NCI-H1105 (cell line): ENCODE measurements at regions not wholly inside any gene's neighbourhood (a gene's known extent, or its start where the extent isn't known, plus 50 kb on each side); places are given as distances from the start of the nearest gene placed in this dataset.
"Not testable (repeated sequence)": the region's sequence is repeated elsewhere in the genome, so short reads cannot be mapped to it uniquely, and the experiment has no call there.

Experiments
- DNase-seq: peaks from one replicate; lab custom pipeline; 2025; lab: John Stamatoyannopoulos, UW

DNA sequence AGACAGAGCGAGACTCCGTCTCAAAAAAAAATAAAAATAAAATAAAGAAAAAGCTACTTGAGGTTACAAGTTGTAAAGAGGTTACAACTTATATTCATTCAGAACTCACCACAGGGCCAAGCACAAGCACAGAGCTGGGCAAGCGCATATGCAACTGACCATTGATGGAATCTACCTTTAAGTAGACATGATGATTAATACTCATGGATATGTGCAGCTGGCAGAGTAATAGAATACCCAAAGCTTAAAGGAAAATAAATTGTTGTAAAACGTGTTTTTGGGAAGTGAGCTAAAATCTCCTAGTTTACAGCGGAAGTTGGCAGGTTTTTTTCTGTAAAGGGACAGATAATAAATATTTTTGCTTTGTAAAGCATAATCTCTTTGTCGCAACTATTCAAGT is 111.6 kb downstream of the TMEM168 start:
- DNase-seq, result no peak

DNA sequence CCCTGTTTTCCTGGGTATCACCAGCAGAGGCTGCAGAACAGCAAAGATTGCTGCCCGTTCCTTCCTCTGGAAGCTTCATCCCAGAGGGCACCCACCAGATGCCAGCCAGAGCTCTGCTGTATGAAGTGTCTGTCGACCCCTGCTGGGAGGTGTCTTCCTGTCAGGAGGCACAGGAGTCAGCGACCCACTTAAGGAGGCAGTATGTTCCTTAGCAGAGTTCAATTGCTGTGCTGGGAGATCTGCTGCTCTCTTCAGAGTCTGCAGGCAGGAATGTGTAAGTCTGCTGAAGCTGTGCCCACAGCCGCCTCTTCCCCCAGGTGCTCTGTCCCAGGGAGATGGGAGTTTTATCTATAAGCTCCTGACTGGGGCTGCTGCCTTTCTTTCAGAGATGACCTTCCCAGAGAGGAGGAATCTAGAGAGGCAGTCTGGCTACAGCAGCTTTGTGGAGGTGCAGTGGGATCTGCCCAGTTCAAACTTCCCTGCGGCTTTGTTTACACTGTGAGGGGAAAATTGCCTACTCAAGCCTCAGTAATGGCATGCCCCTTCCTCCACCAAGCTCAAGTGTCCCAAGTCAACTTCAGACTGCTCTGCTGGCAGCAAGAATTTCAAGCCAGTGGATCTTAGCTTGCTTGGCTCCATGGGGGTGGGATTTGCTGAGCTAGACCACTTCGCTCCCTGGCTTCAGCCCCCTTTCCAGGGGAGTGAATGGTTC is 100.6 kb downstream of the TMEM168 start:
- DNase-seq, result not testable (repeated sequence)

GRCh38 chr7:112692333-112692732 is 97.9 kb downstream of the TMEM168 start:
- DNase-seq, result no peak

- DNase-seq, result not testable (repeated sequence)
Measured at GRCh38 chr7:112697211-112697610, 93.0 kb downstream of the TMEM168 start.

DNA sequence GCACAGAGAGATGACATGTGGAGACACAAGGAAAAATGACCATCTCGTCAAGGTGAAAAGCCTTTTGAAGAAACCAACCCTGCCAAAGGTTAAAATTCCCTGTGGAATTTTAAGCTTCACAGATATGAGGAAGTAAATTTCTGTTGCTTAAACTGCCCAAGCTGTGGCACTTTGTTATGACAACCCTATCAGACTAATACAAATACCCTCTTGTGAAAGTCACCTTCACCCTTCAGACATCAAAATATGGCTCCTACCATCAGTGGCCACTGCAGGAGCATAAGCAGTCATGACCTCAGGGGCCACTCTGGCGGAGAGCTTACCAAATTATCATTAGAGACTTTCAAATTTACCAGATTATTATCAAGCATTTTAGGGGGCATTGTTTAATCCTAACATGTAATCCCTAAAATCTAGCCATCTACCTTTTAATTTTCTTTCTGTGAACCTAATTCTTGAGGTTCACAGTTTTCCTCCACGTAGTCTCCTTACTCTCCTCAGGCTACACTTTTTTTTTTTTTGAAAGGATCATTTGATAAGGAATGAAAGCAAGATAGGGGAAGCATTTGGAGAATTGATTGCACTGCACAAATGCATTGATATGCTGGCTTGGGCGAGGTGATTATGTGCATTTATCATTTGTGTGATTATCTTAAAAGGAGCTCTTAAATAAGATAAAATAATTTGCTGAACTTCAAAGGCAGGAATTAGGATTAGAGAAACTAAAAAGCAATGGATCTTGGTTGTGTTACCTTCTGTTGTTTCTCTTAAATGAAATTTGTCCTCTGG is 90.3 kb downstream of the TMEM168 start:
- DNase-seq, result no peak

DNA sequence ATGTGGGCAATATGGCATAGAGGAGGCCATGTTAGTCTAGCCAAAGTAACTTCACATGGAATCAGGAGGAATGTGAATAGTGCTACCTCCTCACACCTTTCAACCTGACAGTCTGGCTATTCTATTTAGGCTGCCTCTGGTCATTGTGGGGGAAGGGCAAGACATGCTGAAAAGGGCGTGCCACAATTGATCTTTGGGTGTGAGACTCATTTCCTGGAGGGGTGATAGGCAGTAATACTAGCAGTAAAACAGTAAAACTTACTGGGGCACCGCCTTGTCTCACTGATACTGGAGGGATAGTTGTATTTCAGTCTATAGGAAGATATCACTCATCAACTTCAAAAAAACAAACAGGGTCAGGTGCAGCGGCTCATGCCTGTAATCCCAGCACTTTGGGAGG is 88.7 kb downstream of the TMEM168 start:
- DNase-seq, result no peak

GRCh38 chr7:112707655-112708054 is 82.5 kb downstream of the TMEM168 start:
- DNase-seq, result peak; percentile 25

GRCh38 chr7:112708236-112708635 is 82.0 kb downstream of the TMEM168 start:
- no peak for DNase-seq
